AG04450 (cell line): ENCODE measurements at regions not wholly inside any gene's neighbourhood (a gene's known extent, or its start where the extent isn't known, plus 50 kb on each side); places are given as distances from the start of the nearest gene placed in this dataset.

ENCODE experiments used
- CTCF ChIA-PET: fragments of 300-600, 350-600 bp; formaldehyde crosslinking; extraction: SDS; loops from one replicate; lab custom pipeline; 2022; ENCODE audit warnings: antibody characterized with exemption, inconsistent platforms; lab: Charles Lee
- POLR2A ChIA-PET: fragments of 350-600 bp; formaldehyde crosslinking; extraction: SDS; loops from one replicate; lab custom pipeline; 2021; ENCODE audit warnings: antibody characterized with exemption, inconsistent platforms; lab: Yijun Ruan, JAX
- DNase-seq: peaks from one replicate; pipeline ENCODE4 v3.0.0-alpha.2; 2011; ENCODE audit warnings: low read depth, low spot score
- H3K27ac ChIP-seq: one replicate; pipeline ENCODE4 v1.5.1; 2012; ENCODE audit warnings: low read depth, low read length, control low read depth
- H3K27me3 ChIP-seq: one replicate; pipeline ENCODE4 v1.6.0; 2012; ENCODE audit warnings: low read length; ENCODE audit not compliant: control insufficient read depth, insufficient read depth
- H3K4me3 ChIP-seq: 2 replicates; pipeline ENCODE4 v1.5.1; 2011; ENCODE audit warnings: mild to moderate bottlenecking, low read depth, low read length, control low read depth
- H3K9me3 ChIP-seq: 2 replicates; pipeline ENCODE4 v1.5.1; 2012; ENCODE audit warnings: low read length; ENCODE audit not compliant: control insufficient read depth, insufficient read depth
- CTCF ChIP-seq: IDR thresholded peaks from 2 replicates; pipeline ENCODE4 v1.5.1; 2011; ENCODE audit warnings: low read depth, low read length, control low read depth, inconsistent platforms

GRCh38 chr12:43060742-43061141, 471.2 kb upstream of the PRICKLE1 start:
- no peak overlapping the region for H3K27ac ChIP-seq
- CTCF ChIA-PET, result no interaction called here
- POLR2A ChIA-PET, result no interaction called here
- H3K4me3 ChIP-seq, result no peak overlapping the region
- H3K27me3 ChIP-seq, result no peaks in the 10 kb centered on the region
- no peaks in the 10 kb centered on the region for H3K9me3 ChIP-seq
- no peak for TF ChIP-seq CTCF
- DNase-seq, result no peak

- H3K27me3 ChIP-seq, result no peaks in the 10 kb centered on the region
- no peak for TF ChIP-seq CTCF
- CTCF ChIA-PET, result no interaction called here
- no peak overlapping the region for H3K27ac ChIP-seq
- no peaks in the 10 kb centered on the region for H3K9me3 ChIP-seq
- no peak overlapping the region for H3K4me3 ChIP-seq
- DNase-seq, result no peak
- POLR2A ChIA-PET, result no interaction called here
Observed at GRCh38 chr12:43058616-43059015, 469.1 kb upstream of the PRICKLE1 start.

DNA sequence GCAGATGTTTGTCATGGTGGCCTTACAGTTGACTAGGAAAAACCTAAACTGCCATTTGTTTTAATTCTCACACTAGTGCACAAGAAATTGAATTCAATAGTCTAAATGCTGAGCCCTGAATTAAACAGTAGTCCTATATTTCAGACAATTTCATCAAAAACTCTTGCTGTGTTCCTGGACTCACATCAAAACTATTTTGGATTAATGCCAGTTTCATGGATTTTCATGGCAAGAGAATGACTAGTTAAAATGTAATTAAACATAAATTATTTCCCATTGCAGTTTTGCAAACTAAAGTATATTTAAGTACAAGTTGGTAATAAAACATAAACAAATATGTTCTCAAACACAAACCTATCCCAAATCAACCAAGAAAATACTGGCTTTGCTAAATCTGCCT, 468.0 kb upstream of the PRICKLE1 start:
- no peaks in the 10 kb centered on the region for H3K27me3 ChIP-seq
- ChIA-PET CTCF (no interaction called here), POLR2A (no interaction called here)
- no peaks in the 10 kb centered on the region for H3K9me3 ChIP-seq
- TF ChIP-seq CTCF, result no peak
- no peak overlapping the region for H3K27ac ChIP-seq
- H3K4me3 ChIP-seq, result no peak overlapping the region
- no peak for DNase-seq

- DNase-seq, result no peak
- TF ChIP-seq CTCF, result no peak
- no peak overlapping the region for H3K4me3 ChIP-seq
- H3K9me3 ChIP-seq, result no peaks in the 10 kb centered on the region
- CTCF ChIA-PET, result no interaction called here
- POLR2A ChIA-PET, result no interaction called here
- no peak overlapping the region for H3K27ac ChIP-seq
- peaks cover 2% of the 10 kb centered on the region for H3K27me3 ChIP-seq
Observed at GRCh38 chr12:43054085-43054484, 464.5 kb upstream of the PRICKLE1 start.

GRCh38 chr12:43052441-43052840, 462.9 kb upstream of the PRICKLE1 start:
- CTCF ChIA-PET, result interaction anchor here (0.5 to 0.6 kb wide), 2 partner anchors 297 to 721 kb away, joined by 3 read pairs; no protein-coding TSS in a partner anchor
- POLR2A ChIA-PET, result no interaction called here
- TF ChIP-seq CTCF, result no peak
- no peaks in the 10 kb centered on the region for H3K9me3 ChIP-seq
- H3K4me3 ChIP-seq, result no peak overlapping the region
- H3K27me3 ChIP-seq, result peaks cover 2% of the 10 kb centered on the region
- no peak for DNase-seq
- no peak overlapping the region for H3K27ac ChIP-seq
